ENCODE measurements at regions not wholly inside any gene's neighbourhood (a gene's known extent, or its start where the extent isn't known, plus 50 kb on each side); places are given as distances from the start of the nearest gene placed in this dataset.

DNA sequence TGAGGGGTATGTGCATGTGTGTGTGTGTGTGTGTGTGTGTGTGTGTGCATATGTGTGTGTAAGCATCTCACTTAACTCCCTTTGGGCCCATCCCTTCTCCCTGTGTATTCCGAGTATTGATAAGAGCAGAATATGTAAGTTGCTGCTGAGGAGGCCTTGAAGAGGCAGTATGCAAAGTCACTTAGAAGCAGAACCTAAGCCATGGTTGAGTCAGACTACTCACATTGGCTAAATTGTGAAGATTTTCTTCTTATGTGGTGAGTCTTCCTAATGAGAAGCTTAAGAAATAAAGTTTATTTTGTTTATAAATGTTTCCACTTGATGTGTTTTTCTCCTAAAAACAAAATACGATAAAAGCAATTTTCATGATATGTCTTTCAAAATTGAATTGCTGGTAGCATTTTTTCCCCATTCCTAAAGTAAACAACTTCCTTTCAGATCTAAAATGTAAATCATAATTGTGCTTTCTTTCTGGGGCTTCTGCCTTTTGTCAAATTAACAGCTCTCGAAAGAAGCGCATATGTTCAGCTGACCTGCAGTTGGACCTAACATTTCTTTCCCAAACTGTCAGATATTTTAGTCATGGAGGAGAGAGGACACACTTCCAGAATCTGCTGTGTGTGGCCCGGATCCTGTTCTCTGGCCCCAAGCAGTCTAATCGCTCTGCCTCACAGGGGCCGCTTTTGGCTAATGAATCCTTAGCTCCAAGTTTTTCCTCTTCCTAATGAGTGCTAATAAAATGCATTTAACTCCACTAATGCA, 284.0 kb downstream of the DUSP10 start:
- Histone ChIP-seq H3K27me3 (replicated peaks in 1 of 7) (peaks cover 0 to 4% (median 0%) of the 10 kb centered on the region in 7 donors), H3K4me1 (no peaks in the 10 kb centered on the region), H3K27ac (peak overlapping the region in 4 of 8 donors; percentile 1 to 41 (median 16)), H3K9me3 (no peaks in the 10 kb centered on the region), H3K36me3 (no peaks in the 10 kb centered on the region), H3K4me3 (no peak overlapping the region)
- intact Hi-C loops (cut with DNase I; ENCODE audit: low total_unique reads), result no loop called here
- WGBS, 5 donors, result 72 to 89% (median 79%) methylated on average over 7 of the region's 7 CpGs
- DNase-seq, result no peak
- TF ChIP-seq CTCF (IDR thresholded peaks at IDR 0.05 in 8 of 11, conservative IDR thresholded peaks at IDR 0.05 in 3 of 11) (no peak), POLR2A (IDR thresholded peaks at IDR 0.05) (no peak), POLR2AphosphoS5 (IDR thresholded peaks at IDR 0.05) (no peak)

DNA sequence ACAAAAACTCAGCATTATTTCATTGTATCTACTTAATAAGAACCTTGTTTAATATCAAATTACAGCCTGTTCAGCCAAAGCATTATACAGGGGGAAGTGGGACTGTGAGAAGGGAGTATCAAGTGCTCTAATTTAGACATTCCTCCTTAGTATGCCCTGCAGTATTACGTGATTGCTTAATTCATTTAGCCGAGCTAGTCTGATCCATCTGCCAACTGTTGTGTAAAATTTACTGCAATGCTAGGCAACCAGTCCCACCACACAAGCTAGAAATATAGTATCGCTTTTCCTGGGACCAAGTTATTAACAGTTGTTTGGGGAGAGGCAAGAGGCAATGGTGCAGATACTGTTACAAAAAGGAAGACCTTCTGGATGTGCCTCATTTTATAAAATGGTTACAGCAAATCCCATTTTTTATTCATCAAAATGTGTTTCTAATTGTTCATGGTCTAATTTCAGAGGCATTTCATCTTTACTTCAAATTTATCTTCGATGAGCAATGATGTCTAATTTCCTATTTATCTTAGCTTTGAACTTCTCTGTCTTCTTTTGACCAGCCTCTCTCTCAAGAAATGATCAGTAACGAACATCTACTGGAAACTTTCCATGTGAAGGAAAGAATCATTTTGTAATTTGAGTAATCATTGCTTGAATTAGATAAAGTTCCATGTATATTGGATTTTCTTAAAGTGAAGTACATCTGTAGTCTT, 283.3 kb downstream of the DUSP10 start:
- no peaks in the 10 kb centered on the region for H3K9me3 ChIP-seq
- H3K4me1 ChIP-seq, result no peaks in the 10 kb centered on the region
- intact Hi-C loops (cut with DNase I; ENCODE audit: low total_unique reads), result no loop called here
- 65 to 80% (median 68%) methylated on average over 5 of the region's 5 CpGs for WGBS, 5 donors
- no peak for TF ChIP-seq POLR2A (IDR thresholded peaks at IDR 0.05)
- TF ChIP-seq CTCF (IDR thresholded peaks at IDR 0.05 in 8 of 11, conservative IDR thresholded peaks at IDR 0.05 in 3 of 11), result no peak
- no peak for TF ChIP-seq POLR2AphosphoS5 (IDR thresholded peaks at IDR 0.05)
- no peak for DNase-seq
- H3K27me3 ChIP-seq (replicated peaks in 1 of 7), result no peaks in the 10 kb centered on the region
- H3K27ac ChIP-seq, result peak overlapping the region in 4 of 8 donors; percentile 1 to 41 (median 29)
- H3K36me3 ChIP-seq, result no peaks in the 10 kb centered on the region
- no peak overlapping the region for H3K4me3 ChIP-seq

DNA sequence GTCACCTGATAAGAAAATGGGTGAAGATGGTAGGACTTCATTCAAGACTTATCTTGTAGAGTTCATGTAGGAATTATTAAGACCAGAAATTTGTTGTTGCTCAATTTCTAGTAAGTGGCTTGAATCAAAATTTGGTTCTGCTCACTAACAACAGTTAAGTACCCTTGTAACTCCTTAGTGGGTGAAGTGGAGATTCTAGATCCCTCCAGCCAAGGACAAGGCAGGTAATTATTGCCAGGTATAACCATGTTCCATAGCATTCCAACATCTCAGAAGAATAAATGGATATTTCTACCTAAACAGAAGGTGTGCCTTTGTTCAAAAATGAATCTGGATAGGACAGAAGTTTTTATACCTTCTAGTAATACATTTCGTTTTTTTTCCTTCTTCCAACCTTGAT, 282.3 kb downstream of the DUSP10 start:
- H3K27me3 ChIP-seq (replicated peaks in 1 of 7), result no peaks in the 10 kb centered on the region
- WGBS, 5 donors, result 58 to 86% (median 67%) methylated on average over 1 of the region's 1 CpG
- H3K4me3 ChIP-seq, result no peak overlapping the region
- H3K36me3 ChIP-seq, result no peaks in the 10 kb centered on the region
- TF ChIP-seq POLR2AphosphoS5 (IDR thresholded peaks at IDR 0.05), result no peak
- no peak for TF ChIP-seq CTCF (IDR thresholded peaks at IDR 0.05 in 8 of 11, conservative IDR thresholded peaks at IDR 0.05 in 3 of 11)
- no peak for TF ChIP-seq POLR2A (IDR thresholded peaks at IDR 0.05)
- no peaks in the 10 kb centered on the region for H3K9me3 ChIP-seq
- H3K27ac ChIP-seq, result no peak overlapping the region
- no peaks in the 10 kb centered on the region for H3K4me1 ChIP-seq
- intact Hi-C loops (cut with DNase I; ENCODE audit: low total_unique reads), result no loop called here
- DNase-seq, result no peak

GRCh38 chr1:221462345-221462744, 279.5 kb downstream of the DUSP10 start:
- Histone ChIP-seq H3K27me3 (replicated peaks in 1 of 7) (peaks cover 0 to 6% (median 0%) of the 10 kb centered on the region in 7 donors), H3K9me3 (peaks cover 0 to 5% (median 2%) of the 10 kb centered on the region in 8 donors), H3K4me3 (no peak overlapping the region), H3K36me3 (no peaks in the 10 kb centered on the region), H3K27ac (no peak overlapping the region), H3K4me1 (no peaks in the 10 kb centered on the region)
- DNase-seq, result no peak
- intact Hi-C loops (cut with DNase I; ENCODE audit: low total_unique reads), result no loop called here
- no peak for TF ChIP-seq POLR2AphosphoS5 (IDR thresholded peaks at IDR 0.05)
- no peak for TF ChIP-seq CTCF (IDR thresholded peaks at IDR 0.05 in 8 of 11, conservative IDR thresholded peaks at IDR 0.05 in 3 of 11)
- TF ChIP-seq POLR2A (IDR thresholded peaks at IDR 0.05), result no peak
- 74 to 100% (median 92%) methylated on average over 1 of the region's 1 CpG for WGBS, 5 donors

All from spleen (tissue), 11 donors.